RWPE2 (cell line): ENCODE measurements at regions not wholly inside any gene's neighbourhood (a gene's known extent, or its start where the extent isn't known, plus 50 kb on each side); places are given as distances from the start of the nearest gene placed in this dataset.

Source experiments
- ATAC-seq: fragments of 200-7000 bp; cut with Tn5 transposase; 3 replicates; pipeline ENCODE4 v1.9.1; 2021; ENCODE audit warnings: low read depth
- DNase-seq: peaks from one replicate; pipeline ENCODE4 v3.0.0-alpha.2; 2020; ENCODE audit warnings: low spot score
- H3K27ac ChIP-seq: fragments of 450-650 bp; 2 replicates; pipeline ENCODE4 v1.5.1; 2017; ENCODE audit warnings: mild to moderate bottlenecking; ENCODE audit not compliant: poor library complexity, severe bottlenecking
- H3K27me3 ChIP-seq: fragments of 250-450 bp; sonication (Bioruptor Pico); 2 replicates; pipeline ENCODE4 v1.5.1; 2021; ENCODE audit warnings: mild to moderate bottlenecking, moderate library complexity; ENCODE audit not compliant: insufficient read depth, poor library complexity, severe bottlenecking
- H3K36me3 ChIP-seq: fragments of 250-450 bp; sonication (Bioruptor Pico); 2 replicates; pipeline ENCODE4 v1.5.1; 2020; ENCODE audit warnings: low read depth, mild to moderate bottlenecking, moderate library complexity
- H3K4me1 ChIP-seq: fragments of 250-450 bp; sonication (Bioruptor Pico); 2 replicates; pipeline ENCODE4 v1.5.1; 2021; ENCODE audit warnings: mild to moderate bottlenecking, moderate library complexity; ENCODE audit not compliant: insufficient read depth, poor library complexity, severe bottlenecking
- H3K4me3 ChIP-seq: fragments of 250-450 bp; sonication (Bioruptor Pico); 2 replicates; pipeline ENCODE4 v1.5.1; 2021; ENCODE audit warnings: mild to moderate bottlenecking, moderate library complexity; ENCODE audit not compliant: severe bottlenecking
- H3K9me3 ChIP-seq: fragments of 250-450 bp; sonication (Bioruptor Pico); 2 replicates; pipeline ENCODE4 v1.5.1; 2021; ENCODE audit warnings: mild to moderate bottlenecking, moderate library complexity; ENCODE audit not compliant: severe bottlenecking
- TF ChIP-seq, protein P1 (sequence below): fragments of 450-650 bp; IDR thresholded peaks from one replicate; pipeline ENCODE4 v1.5.1; 2017; ENCODE audit warnings: mild to moderate bottlenecking, moderate library complexity; ENCODE audit not compliant: poor library complexity, severe bottlenecking

DNA sequence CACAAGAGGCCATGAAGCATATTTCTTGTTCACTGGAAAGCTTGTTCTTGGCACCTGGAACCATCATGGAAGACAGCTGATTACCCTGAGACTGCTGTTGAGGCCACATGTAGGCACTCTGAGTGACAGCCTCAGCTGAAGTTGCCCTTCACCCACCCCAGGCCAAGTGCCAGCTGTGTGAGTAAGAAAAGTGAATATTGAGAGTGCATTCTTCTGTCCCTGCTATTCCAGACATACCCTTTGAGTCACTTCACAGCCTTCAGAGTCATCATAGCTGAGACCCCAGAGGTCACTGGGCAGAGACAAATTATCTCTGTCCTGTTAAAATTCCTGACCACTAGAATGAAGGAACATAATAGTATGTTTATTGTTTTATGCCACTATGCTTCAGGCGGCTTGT is 79.6 kb downstream of the NFKBIZ start:
- peak overlapping the region; percentile 13 for H3K27ac ChIP-seq
- H3K9me3 ChIP-seq, result no peaks in the 10 kb centered on the region
- peak; percentile 74 for ATAC-seq
- TF ChIP-seq, protein P1, sequence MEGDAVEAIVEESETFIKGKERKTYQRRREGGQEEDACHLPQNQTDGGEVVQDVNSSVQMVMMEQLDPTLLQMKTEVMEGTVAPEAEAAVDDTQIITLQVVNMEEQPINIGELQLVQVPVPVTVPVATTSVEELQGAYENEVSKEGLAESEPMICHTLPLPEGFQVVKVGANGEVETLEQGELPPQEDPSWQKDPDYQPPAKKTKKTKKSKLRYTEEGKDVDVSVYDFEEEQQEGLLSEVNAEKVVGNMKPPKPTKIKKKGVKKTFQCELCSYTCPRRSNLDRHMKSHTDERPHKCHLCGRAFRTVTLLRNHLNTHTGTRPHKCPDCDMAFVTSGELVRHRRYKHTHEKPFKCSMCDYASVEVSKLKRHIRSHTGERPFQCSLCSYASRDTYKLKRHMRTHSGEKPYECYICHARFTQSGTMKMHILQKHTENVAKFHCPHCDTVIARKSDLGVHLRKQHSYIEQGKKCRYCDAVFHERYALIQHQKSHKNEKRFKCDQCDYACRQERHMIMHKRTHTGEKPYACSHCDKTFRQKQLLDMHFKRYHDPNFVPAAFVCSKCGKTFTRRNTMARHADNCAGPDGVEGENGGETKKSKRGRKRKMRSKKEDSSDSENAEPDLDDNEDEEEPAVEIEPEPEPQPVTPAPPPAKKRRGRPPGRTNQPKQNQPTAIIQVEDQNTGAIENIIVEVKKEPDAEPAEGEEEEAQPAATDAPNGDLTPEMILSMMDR, result no peak
- peaks cover 22% of the 10 kb centered on the region for H3K4me1 ChIP-seq
- no peak overlapping the region for H3K4me3 ChIP-seq
- no peaks in the 10 kb centered on the region for H3K27me3 ChIP-seq
- no peak for DNase-seq
- no peaks in the 10 kb centered on the region for H3K36me3 ChIP-seq

DNA sequence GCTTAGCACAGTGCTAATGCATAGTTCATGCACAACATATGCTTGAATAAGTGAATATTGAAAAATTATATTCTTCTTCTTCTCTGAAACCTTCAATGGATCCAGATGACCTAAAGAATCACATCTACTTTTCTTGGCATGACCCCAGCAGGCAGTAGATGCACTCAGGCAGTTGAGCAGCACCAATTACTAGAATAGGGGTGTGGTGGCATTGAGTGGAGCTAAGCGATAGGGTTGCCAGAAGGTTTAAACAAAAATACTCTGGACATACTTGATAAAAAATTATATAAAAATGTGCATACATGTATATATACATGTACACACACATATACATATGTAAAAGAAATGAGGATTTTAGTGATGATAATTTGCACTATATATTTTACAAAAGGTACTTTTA is 81.8 kb downstream of the NFKBIZ start:
- H3K9me3 ChIP-seq, result no peaks in the 10 kb centered on the region
- no peak overlapping the region for H3K27ac ChIP-seq
- TF ChIP-seq, protein P1, result no peak
- ATAC-seq (no peak), DNase-seq (no peak)
- no peak overlapping the region for H3K4me3 ChIP-seq
- H3K27me3 ChIP-seq, result no peaks in the 10 kb centered on the region
- H3K36me3 ChIP-seq, result no peaks in the 10 kb centered on the region
- peaks cover 15% of the 10 kb centered on the region for H3K4me1 ChIP-seq

DNA sequence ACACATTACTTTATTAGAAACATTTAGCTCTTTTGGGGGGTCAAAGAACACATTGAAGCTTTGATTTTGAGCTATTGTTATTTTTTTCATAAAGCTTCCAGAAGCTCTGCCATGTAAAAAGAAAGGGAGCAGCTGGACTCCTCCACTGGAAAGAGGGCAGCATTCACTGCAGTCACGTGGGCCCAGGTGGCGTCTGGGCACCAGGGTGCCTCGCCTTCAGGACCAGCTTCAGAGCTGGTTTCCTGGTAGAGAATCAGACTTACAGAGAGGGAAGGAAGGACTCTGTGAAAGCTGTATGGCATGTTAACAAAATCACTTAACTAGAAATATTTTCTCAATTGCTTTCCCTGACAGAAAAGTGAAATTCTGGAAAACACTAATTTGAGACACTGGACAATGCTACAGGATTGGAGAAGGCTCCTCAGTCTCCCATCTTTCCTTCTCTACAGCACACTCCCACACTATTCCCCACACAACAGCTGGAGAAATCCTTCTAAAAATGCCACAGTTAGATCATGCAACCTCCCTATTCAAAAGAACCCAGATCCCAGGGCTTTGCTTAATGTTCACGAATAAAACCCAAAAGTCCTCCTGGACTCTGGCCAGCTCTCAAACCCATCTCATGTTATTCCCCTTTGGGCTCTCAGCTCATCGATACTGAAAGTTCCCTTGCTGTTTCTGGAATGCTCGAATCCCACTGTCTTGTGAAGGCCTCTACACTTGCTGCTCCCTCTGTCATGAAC is 83.2 kb downstream of the NFKBIZ start:
- TF ChIP-seq, protein P1, result no peak
- Histone ChIP-seq H3K9me3 (no peaks in the 10 kb centered on the region), H3K27ac (no peak overlapping the region), H3K27me3 (no peaks in the 10 kb centered on the region), H3K36me3 (no peaks in the 10 kb centered on the region), H3K4me3 (no peak overlapping the region), H3K4me1 (peaks cover 17% of the 10 kb centered on the region)
- ATAC-seq, result no peak
- no peak for DNase-seq

DNA sequence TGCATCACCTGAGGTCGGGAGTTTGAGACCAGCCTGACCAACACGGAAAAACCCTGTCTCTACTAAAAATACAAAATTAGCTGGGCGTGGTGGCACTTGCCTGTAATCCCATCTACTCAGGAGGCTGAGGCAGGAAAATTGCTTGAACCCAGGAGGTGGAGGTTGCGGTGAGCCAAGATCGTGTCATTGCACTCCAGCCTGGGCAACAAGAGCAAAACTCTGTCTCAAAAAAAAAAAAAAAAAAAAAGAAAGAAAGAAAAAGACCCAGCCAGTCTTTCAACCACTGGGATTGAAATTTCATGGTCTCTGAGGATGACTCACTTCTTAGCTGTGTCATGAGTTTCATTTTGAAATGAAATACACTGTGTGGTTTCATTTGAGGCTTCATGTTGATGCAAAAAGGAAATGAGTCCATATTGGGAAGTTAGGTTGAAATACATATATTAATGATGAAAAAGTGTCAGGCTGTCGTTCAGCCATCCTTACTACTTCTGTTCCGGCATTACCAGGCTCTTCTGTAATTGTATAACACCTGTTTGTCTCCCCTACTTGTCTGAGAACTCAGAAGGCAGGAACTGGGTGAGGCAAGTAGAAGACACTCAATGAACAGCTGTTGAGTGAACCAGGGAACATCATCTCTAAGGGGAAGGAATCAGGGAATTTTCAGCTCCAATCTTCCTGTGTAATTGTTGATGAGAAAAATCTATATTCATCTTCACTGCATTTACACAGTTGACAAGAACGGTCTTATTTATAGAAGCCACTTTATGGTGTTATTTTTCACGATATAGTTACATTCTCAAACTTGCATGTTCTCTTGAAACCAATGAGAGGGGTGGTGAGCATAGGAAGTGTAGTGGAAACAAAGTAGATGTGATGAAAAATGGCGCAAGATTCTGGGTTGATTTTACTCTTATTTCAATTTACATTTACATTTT is 87.4 kb downstream of the NFKBIZ start:
- Histone ChIP-seq H3K9me3 (no peaks in the 10 kb centered on the region), H3K36me3 (no peaks in the 10 kb centered on the region), H3K4me1 (peaks cover 33% of the 10 kb centered on the region), H3K4me3 (no peak overlapping the region), H3K27me3 (no peaks in the 10 kb centered on the region), H3K27ac (peak overlapping the region; percentile 68)
- DNase-seq, result no peak
- TF ChIP-seq, protein P1, result no peak
- peak; percentile 76 for ATAC-seq
